ENCODE measurements at regions not wholly inside any gene's neighbourhood (a gene's known extent, or its start where the extent isn't known, plus 50 kb on each side); places are given as distances from the start of the nearest gene placed in this dataset.
"Not testable (repeated sequence)": the region's sequence is repeated elsewhere in the genome, so short reads cannot be mapped to it uniquely, and the experiment has no call there.

- no peaks in the 10 kb centered on the region for H3K4me1 ChIP-seq (ENCODE audit: control insufficient read depth, insufficient read depth, low read length, poor library complexity, severe bottlenecking)
- DNase-seq, result no peak
Observed at GRCh38 chrX:84748965-84749656, 246.9 kb upstream of the HDX start.

GRCh38 chrX:84760560-84760959 is 243.1 kb upstream of the APOOL start:
- Histone ChIP-seq H3K4me1 (ENCODE audit: control insufficient read depth, insufficient read depth, low read length, poor library complexity, severe bottlenecking) (no peaks in the 10 kb centered on the region), H3K36me3 (ENCODE audit: control insufficient read depth, insufficient read depth, low read length) (no peaks in the 10 kb centered on the region), H3K4me3 (ENCODE audit: low read depth, low read length) (no peak overlapping the region), H3K27ac (ENCODE audit: insufficient read depth, low read length, poor library complexity, severe bottlenecking) (no peak overlapping the region), H3K9me3 (ENCODE audit: control insufficient read depth in 2 of 2, low read length in 2 of 2) (no peaks in the 10 kb centered on the region), H3K27me3 (ENCODE audit: control insufficient read depth, insufficient read depth, low read length) (no peaks in the 10 kb centered on the region)
- ATAC-seq (ENCODE audit: low read depth in 2 of 2) (no peak), DNase-seq (no peak)
- Mint-ChIP-seq H3K4me3 (no peak overlapping the region), H3K27me3 (no peaks in the 10 kb centered on the region), H3K27ac (no peak overlapping the region), H3K36me3 (no peaks in the 10 kb centered on the region), H3K4me1 (no peaks in the 10 kb centered on the region), H3K9me3 (peaks cover 0 to 5% (median 0%) of the 10 kb centered on the region in 7 donors)

More at GRCh38 chrX:84748965-84749656, 246.9 kb upstream of the HDX start:
- Mint-ChIP-seq H3K27ac (no peak overlapping the region), H3K27me3 (no peaks in the 10 kb centered on the region), H3K4me3 (no peak overlapping the region), H3K36me3 (no peaks in the 10 kb centered on the region), H3K9me3 (peaks cover 0 to 4% (median 0%) of the 10 kb centered on the region in 7 donors), H3K4me1 (no peaks in the 10 kb centered on the region)
- Histone ChIP-seq H3K9me3 (ENCODE audit: control insufficient read depth in 2 of 2, low read length in 2 of 2) (no peaks in the 10 kb centered on the region), H3K27ac (ENCODE audit: insufficient read depth, low read length, poor library complexity, severe bottlenecking) (no peak overlapping the region), H3K27me3 (ENCODE audit: control insufficient read depth, insufficient read depth, low read length) (no peaks in the 10 kb centered on the region), H3K4me3 (ENCODE audit: low read depth, low read length) (no peak overlapping the region), H3K36me3 (ENCODE audit: control insufficient read depth, insufficient read depth, low read length) (no peaks in the 10 kb centered on the region)
- ATAC-seq (ENCODE audit: low read depth in 2 of 2), result no peak

GRCh38 chrX:84796321-84796720 is 207.4 kb upstream of the APOOL start:
- Histone ChIP-seq H3K27ac (ENCODE audit: insufficient read depth, low read length, poor library complexity, severe bottlenecking) (no peak overlapping the region), H3K9me3 (ENCODE audit: control insufficient read depth in 2 of 2, low read length in 2 of 2) (no peaks in the 10 kb centered on the region), H3K27me3 (ENCODE audit: control insufficient read depth, insufficient read depth, low read length) (no peaks in the 10 kb centered on the region), H3K4me3 (ENCODE audit: low read depth, low read length) (no peak overlapping the region), H3K4me1 (ENCODE audit: control insufficient read depth, insufficient read depth, low read length, poor library complexity, severe bottlenecking) (no peaks in the 10 kb centered on the region), H3K36me3 (ENCODE audit: control insufficient read depth, insufficient read depth, low read length) (no peaks in the 10 kb centered on the region)
- H3K9me3 Mint-ChIP-seq, result peaks cover 0 to 6% (median 2%) of the 10 kb centered on the region in 7 donors
- no peaks in the 10 kb centered on the region for H3K27me3 Mint-ChIP-seq
- no peaks in the 10 kb centered on the region for H3K4me1 Mint-ChIP-seq
- H3K27ac Mint-ChIP-seq, result no peak overlapping the region
- ATAC-seq (ENCODE audit: low read depth in 2 of 2) (no peak), DNase-seq (no peak)
- no peak overlapping the region for H3K4me3 Mint-ChIP-seq
- no peaks in the 10 kb centered on the region for H3K36me3 Mint-ChIP-seq

- Mint-ChIP-seq H3K27me3 (no peaks in the 10 kb centered on the region), H3K4me3 (no peak overlapping the region), H3K27ac (no peak overlapping the region), H3K9me3 (peaks cover 0 to 4% (median 0%) of the 10 kb centered on the region in 7 donors), H3K36me3 (no peaks in the 10 kb centered on the region), H3K4me1 (no peaks in the 10 kb centered on the region)
- DNase-seq, result no peak
- no peak overlapping the region for H3K27ac ChIP-seq (ENCODE audit: insufficient read depth, low read length, poor library complexity, severe bottlenecking)
- no peak for ATAC-seq (ENCODE audit: low read depth in 2 of 2)
- no peaks in the 10 kb centered on the region for H3K9me3 ChIP-seq (ENCODE audit: control insufficient read depth in 2 of 2, low read length in 2 of 2)
- H3K4me1 ChIP-seq (ENCODE audit: control insufficient read depth, insufficient read depth, low read length, poor library complexity, severe bottlenecking), result no peaks in the 10 kb centered on the region
- H3K27me3 ChIP-seq (ENCODE audit: control insufficient read depth, insufficient read depth, low read length), result no peaks in the 10 kb centered on the region
- H3K36me3 ChIP-seq (ENCODE audit: control insufficient read depth, insufficient read depth, low read length), result no peaks in the 10 kb centered on the region
- no peak overlapping the region for H3K4me3 ChIP-seq (ENCODE audit: low read depth, low read length)
Observed at GRCh38 chrX:84830836-84831235, 172.8 kb upstream of the APOOL start.

GRCh38 chrX:84846541-84846940 is 157.1 kb upstream of the APOOL start:
- H3K36me3 Mint-ChIP-seq, result not testable (repeated sequence)

GRCh38 chrX:84851183-84851582 is 152.5 kb upstream of the APOOL start:
- not testable (repeated sequence) for ATAC-seq (ENCODE audit: low read depth in 2 of 2); H3K27me3 Mint-ChIP-seq; H3K27me3 ChIP-seq (ENCODE audit: control insufficient read depth, insufficient read depth, low read length)

More at GRCh38 chrX:84846541-84846940, 157.1 kb upstream of the APOOL start:
- H3K27ac Mint-ChIP-seq; H3K36me3 ChIP-seq (ENCODE audit: control insufficient read depth, insufficient read depth, low read length); H3K4me3 ChIP-seq (ENCODE audit: low read depth, low read length); H3K4me1 ChIP-seq (ENCODE audit: control insufficient read depth, insufficient read depth, low read length, poor library complexity, severe bottlenecking); ATAC-seq (ENCODE audit: low read depth in 2 of 2); H3K4me3 Mint-ChIP-seq; H3K4me1 Mint-ChIP-seq; H3K27me3 Mint-ChIP-seq; H3K9me3 ChIP-seq (ENCODE audit: control insufficient read depth in 2 of 2, low read length in 2 of 2); DNase-seq; H3K27ac ChIP-seq (ENCODE audit: insufficient read depth, low read length, poor library complexity, severe bottlenecking); H3K27me3 ChIP-seq (ENCODE audit: control insufficient read depth, insufficient read depth, low read length): not testable (repeated sequence)
- peaks cover 0 to 15% (median 2%) of the 10 kb centered on the region in 7 donors for H3K9me3 Mint-ChIP-seq

GRCh38 chrX:84856791-84857190 is 146.9 kb upstream of the APOOL start:
- not testable (repeated sequence) for H3K27ac Mint-ChIP-seq; DNase-seq; H3K4me3 ChIP-seq (ENCODE audit: low read depth, low read length); H3K4me3 Mint-ChIP-seq; H3K27me3 Mint-ChIP-seq; H3K9me3 Mint-ChIP-seq; ATAC-seq (ENCODE audit: low read depth in 2 of 2); H3K36me3 ChIP-seq (ENCODE audit: control insufficient read depth, insufficient read depth, low read length); H3K27me3 ChIP-seq (ENCODE audit: control insufficient read depth, insufficient read depth, low read length); H3K9me3 ChIP-seq (ENCODE audit: control insufficient read depth in 2 of 2, low read length in 2 of 2); H3K4me1 Mint-ChIP-seq; H3K36me3 Mint-ChIP-seq; H3K27ac ChIP-seq (ENCODE audit: insufficient read depth, low read length, poor library complexity, severe bottlenecking); H3K4me1 ChIP-seq (ENCODE audit: control insufficient read depth, insufficient read depth, low read length, poor library complexity, severe bottlenecking)

More at GRCh38 chrX:84851183-84851582, 152.5 kb upstream of the APOOL start:
- not testable (repeated sequence) for H3K4me1 ChIP-seq (ENCODE audit: control insufficient read depth, insufficient read depth, low read length, poor library complexity, severe bottlenecking); H3K4me3 ChIP-seq (ENCODE audit: low read depth, low read length); H3K36me3 Mint-ChIP-seq; H3K27ac Mint-ChIP-seq; H3K4me3 Mint-ChIP-seq; H3K4me1 Mint-ChIP-seq; H3K36me3 ChIP-seq (ENCODE audit: control insufficient read depth, insufficient read depth, low read length); DNase-seq; H3K27ac ChIP-seq (ENCODE audit: insufficient read depth, low read length, poor library complexity, severe bottlenecking); H3K9me3 ChIP-seq (ENCODE audit: control insufficient read depth in 2 of 2, low read length in 2 of 2)
- peaks cover 0 to 22% (median 2%) of the 10 kb centered on the region in 7 donors for H3K9me3 Mint-ChIP-seq

GRCh38 chrX:84858771-84859170 is 144.9 kb upstream of the APOOL start:
- H3K27me3 ChIP-seq (ENCODE audit: control insufficient read depth, insufficient read depth, low read length); H3K4me3 ChIP-seq (ENCODE audit: low read depth, low read length); H3K9me3 Mint-ChIP-seq; H3K27ac Mint-ChIP-seq; DNase-seq; ATAC-seq (ENCODE audit: low read depth in 2 of 2); H3K9me3 ChIP-seq (ENCODE audit: control insufficient read depth in 2 of 2, low read length in 2 of 2); H3K4me3 Mint-ChIP-seq; H3K36me3 ChIP-seq (ENCODE audit: control insufficient read depth, insufficient read depth, low read length); H3K27me3 Mint-ChIP-seq; H3K27ac ChIP-seq (ENCODE audit: insufficient read depth, low read length, poor library complexity, severe bottlenecking); H3K4me1 Mint-ChIP-seq; H3K36me3 Mint-ChIP-seq; H3K4me1 ChIP-seq (ENCODE audit: control insufficient read depth, insufficient read depth, low read length, poor library complexity, severe bottlenecking): not testable (repeated sequence)

All from CD4-positive, CD25-positive, alpha-beta regulatory T cell (primary cell).